ENCODE measurements at regions not wholly inside any gene's neighbourhood (a gene's known extent, or its start where the extent isn't known, plus 50 kb on each side); places are given as distances from the start of the nearest gene placed in this dataset.
A peak's percentile ranks its signal among the peaks of the same experiment; 100 is the strongest.

GRCh38 chr9:16314476-16314875 lies 556.0 kb downstream of the BNC2 start:
- intact Hi-C loops (cut with DNase I) = no loop called here
- ATAC-seq (no peak), DNase-seq (no peak)
- H3K4me1 ChIP-seq = peaks cover 0 to 10% (median 3%) of the 10 kb centered on the region in 4 donors
- no peak overlapping the region for H3K4me3 ChIP-seq
- no peak overlapping the region for H3K27ac ChIP-seq
- 45% methylated on average over 2 of the region's 5 CpGs for WGBS (ENCODE audit: insufficient coverage, low coverage, low lambda C conversion rate, missing lambda C conversion rate)
- no peaks in the 10 kb centered on the region for H3K9me3 ChIP-seq
- no peaks in the 10 kb centered on the region for H3K36me3 ChIP-seq
- H3K27me3 ChIP-seq = no peaks in the 10 kb centered on the region
- TF ChIP-seq POLR2A (IDR thresholded peaks at IDR 0.05) (no peak), CTCF (IDR thresholded peaks at IDR 0.05) (no peak)

DNA sequence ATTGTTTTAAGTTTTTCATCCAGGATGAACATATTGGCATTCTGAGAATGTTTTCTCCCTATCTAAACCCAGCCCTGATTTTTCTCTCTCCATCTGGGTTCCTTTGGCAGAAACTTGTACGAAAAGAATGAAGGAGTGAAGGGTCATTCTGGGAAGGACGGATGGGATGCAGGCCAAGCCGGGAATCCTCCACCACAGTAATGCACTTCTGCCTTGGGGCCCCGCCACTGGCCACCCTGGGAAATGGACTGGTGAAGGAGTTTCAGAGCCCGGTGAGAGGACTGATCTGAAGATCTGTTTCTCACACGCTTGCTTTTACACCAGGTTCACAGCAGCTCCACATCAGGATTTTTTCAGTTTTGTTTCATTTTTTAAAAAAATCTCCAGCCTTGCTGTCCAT lies 554.8 kb downstream of the BNC2 start:
- H3K36me3 ChIP-seq = no peaks in the 10 kb centered on the region
- WGBS (ENCODE audit: insufficient coverage, low coverage, low lambda C conversion rate, missing lambda C conversion rate) = 77% methylated on average over 6 of the region's 6 CpGs
- ATAC-seq = no peak
- no peaks in the 10 kb centered on the region for H3K9me3 ChIP-seq
- H3K27ac ChIP-seq = peak overlapping the region in 1 of 3 donors; percentile 68
- no peaks in the 10 kb centered on the region for H3K27me3 ChIP-seq
- DNase-seq = no peak
- H3K4me1 ChIP-seq = peaks cover 0 to 10% (median 3%) of the 10 kb centered on the region in 4 donors
- intact Hi-C loops (cut with DNase I) = no loop called here
- H3K4me3 ChIP-seq = no peak overlapping the region
- TF ChIP-seq POLR2A (IDR thresholded peaks at IDR 0.05) (no peak), CTCF (IDR thresholded peaks at IDR 0.05) (no peak)

GRCh38 chr9:16316456-16316855 lies 554.0 kb downstream of the BNC2 start:
- ATAC-seq (peak; percentile 64 to 86 (median 76)), DNase-seq (peak; percentile 59 to 90 (median 63))
- peaks cover 0 to 10% (median 3%) of the 10 kb centered on the region in 4 donors for H3K4me1 ChIP-seq
- no peak overlapping the region for H3K4me3 ChIP-seq
- WGBS (ENCODE audit: insufficient coverage, low coverage, low lambda C conversion rate, missing lambda C conversion rate) = 59% methylated on average over 3 of the region's 9 CpGs
- no peaks in the 10 kb centered on the region for H3K36me3 ChIP-seq
- peak overlapping the region in 1 of 3 donors; percentile 68 for H3K27ac ChIP-seq
- H3K9me3 ChIP-seq = no peaks in the 10 kb centered on the region
- TF ChIP-seq POLR2A (IDR thresholded peaks at IDR 0.05) (no peak), CTCF (IDR thresholded peaks at IDR 0.05) (no peak)
- intact Hi-C loops (cut with DNase I) = no loop called here
- no peaks in the 10 kb centered on the region for H3K27me3 ChIP-seq

- H3K27me3 ChIP-seq = no peaks in the 10 kb centered on the region
- no peak for TF ChIP-seq CTCF (IDR thresholded peaks at IDR 0.05)
- TF ChIP-seq POLR2A (IDR thresholded peaks at IDR 0.05) = no peak
- H3K36me3 ChIP-seq = no peaks in the 10 kb centered on the region
- peak in 1 of 3 donors; percentile 50 for DNase-seq
- peak overlapping the region in 1 of 3 donors; percentile 68 for H3K27ac ChIP-seq
- peak; percentile 71 to 76 (median 74) for ATAC-seq
- H3K4me3 ChIP-seq = no peak overlapping the region
- peaks cover 0 to 10% (median 3%) of the 10 kb centered on the region in 4 donors for H3K4me1 ChIP-seq
- intact Hi-C loops (cut with DNase I) = no loop called here
- 60% methylated on average over 12 of the region's 15 CpGs for WGBS (ENCODE audit: insufficient coverage, low coverage, low lambda C conversion rate, missing lambda C conversion rate)
- H3K9me3 ChIP-seq = no peaks in the 10 kb centered on the region
Observed at GRCh38 chr9:16316911-16317817, 553.3 kb downstream of the BNC2 start.

All from right lobe of liver (tissue), 6 donors.